Activated CD4-positive, alpha-beta T cell treated with anti-CD3 and anti-CD28 coated beads for 36 hours (primary cell): ENCODE measurements at regions not wholly inside any gene's neighbourhood (a gene's known extent, or its start where the extent isn't known, plus 50 kb on each side); places are given as distances from the start of the nearest gene placed in this dataset.

Experiments used
- ATAC-seq: fragments of 200-7000 bp; cut with Tn5 transposase; one replicate; pipeline ENCODE4 v1.10.0; 2021; ENCODE audit warnings: mild to moderate bottlenecking, moderate library complexity
- CTCF ChIA-PET: fragments of 350-600 bp; sonication (Branson Sonifier 250); formaldehyde crosslinking; loops from one replicate; lab custom pipeline; 2021; ENCODE audit warnings: antibody characterized with exemption; lab: Charles Lee
- POLR2A ChIA-PET: fragments of 350-600 bp; sonication (Branson Sonifier 250); formaldehyde crosslinking; loops from one replicate; lab custom pipeline; 2021; ENCODE audit warnings: antibody characterized with exemption, inconsistent platforms; lab: Charles Lee
- DNase-seq: peaks from one replicate; pipeline ENCODE4 v3.0.0-alpha.2; 2020
- H3K27ac Mint-ChIP-seq: one replicate; pipeline ENCODE4 v1.8.0; 2021; ENCODE audit warnings: mixed read lengths
- H3K27me3 Mint-ChIP-seq: one replicate; pipeline ENCODE4 v1.8.0; 2021; ENCODE audit warnings: mixed read lengths
- H3K36me3 Mint-ChIP-seq: one replicate; pipeline ENCODE4 v1.8.0; 2021; ENCODE audit warnings: low read depth, mixed read lengths
- H3K4me1 Mint-ChIP-seq: one replicate; pipeline ENCODE4 v1.8.0; 2021; ENCODE audit warnings: mixed read lengths
- H3K4me3 Mint-ChIP-seq: one replicate; pipeline ENCODE4 v1.8.0; 2021; ENCODE audit warnings: mild to moderate bottlenecking, moderate library complexity, mixed read lengths
- H3K9me3 Mint-ChIP-seq: one replicate; pipeline ENCODE4 v1.8.0; 2021; ENCODE audit warnings: low read depth, mixed read lengths
- intact Hi-C, 2 experiments: fragments of 100-400 bp; cut with DNase I in 1 of 2; cut with micrococcal nuclease in 1 of 2; formaldehyde crosslinking; loops; one replicate each; pipeline versions ENCODE4 v1.14.2 to v1.15.1; 2022 to 2024; cut with DNase I, micrococcal nuclease

DNA sequence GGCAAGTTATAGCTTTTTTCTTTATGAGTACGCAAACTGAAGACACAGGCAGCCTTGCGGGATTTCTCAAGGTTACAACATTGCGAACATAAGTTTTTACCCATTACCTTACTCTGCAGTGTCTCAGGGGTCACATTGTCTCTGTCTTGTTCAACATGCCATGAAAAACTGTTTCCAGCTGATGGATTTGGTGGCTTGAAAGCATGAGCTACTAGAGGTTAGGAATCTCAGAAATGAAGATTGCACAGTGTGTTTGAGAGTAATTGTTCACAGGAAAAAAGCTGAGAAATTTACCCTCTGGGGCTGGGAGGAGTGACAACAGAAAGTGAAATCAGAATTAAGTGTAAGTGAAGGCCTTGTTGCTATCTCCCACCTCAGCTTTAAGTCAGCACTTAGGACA is 568.6 kb downstream of the TAFA4 start:
- Mint-ChIP-seq H3K27ac (no peak overlapping the region), H3K4me1 (no peaks in the 10 kb centered on the region), H3K36me3 (no peaks in the 10 kb centered on the region), H3K27me3 (peaks cover 2% of the 10 kb centered on the region), H3K4me3 (no peak overlapping the region), H3K9me3 (no peaks in the 10 kb centered on the region)
- CTCF ChIA-PET, result no interaction called here
- DNase-seq (no peak), ATAC-seq (no peak)
- intact Hi-C loops, result no loop called here
- POLR2A ChIA-PET, result no interaction called here

DNA sequence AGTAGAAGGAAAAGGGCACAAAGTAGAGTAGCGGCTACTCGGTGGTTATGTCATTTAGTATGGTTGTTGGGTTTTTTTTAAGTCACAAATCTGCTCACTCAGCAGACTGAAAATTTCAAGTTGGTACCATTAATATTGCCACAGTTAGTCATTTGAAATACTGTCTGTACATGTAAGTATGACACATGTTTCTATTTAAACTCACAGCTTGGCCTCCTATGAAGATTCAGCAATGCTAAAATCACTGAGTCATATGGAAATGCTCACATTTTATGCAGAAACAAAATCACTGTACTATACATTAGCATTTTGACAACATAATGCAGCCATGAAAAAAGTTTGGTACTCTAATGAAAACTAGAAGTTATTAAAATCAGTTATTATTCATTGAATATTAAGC is 571.9 kb downstream of the TAFA4 start:
- Mint-ChIP-seq H3K27me3 (peaks cover 2% of the 10 kb centered on the region), H3K4me1 (no peaks in the 10 kb centered on the region), H3K9me3 (no peaks in the 10 kb centered on the region), H3K27ac (no peak overlapping the region), H3K36me3 (no peaks in the 10 kb centered on the region), H3K4me3 (no peak overlapping the region)
- ChIA-PET POLR2A (no interaction called here), CTCF (no interaction called here)
- ATAC-seq (no peak), DNase-seq (no peak)
- intact Hi-C loops, result no loop called here

- no peak overlapping the region for H3K27ac Mint-ChIP-seq
- ChIA-PET CTCF (interaction anchor here (0.7 kb wide), 1 partner anchor 205 kb away, joined by 3 read pairs; no protein-coding TSS in a partner anchor), POLR2A (no interaction called here)
- H3K4me1 Mint-ChIP-seq, result no peaks in the 10 kb centered on the region
- no peak for ATAC-seq
- H3K9me3 Mint-ChIP-seq, result no peaks in the 10 kb centered on the region
- no peaks in the 10 kb centered on the region for H3K27me3 Mint-ChIP-seq
- H3K36me3 Mint-ChIP-seq, result no peaks in the 10 kb centered on the region
- no peak overlapping the region for H3K4me3 Mint-ChIP-seq
- intact Hi-C loops, result no loop called here
- no peak for DNase-seq
Measured at GRCh38 chr3:68345781-68346180, 586.6 kb downstream of the TAFA4 start.

GRCh38 chr3:68342426-68342825 is 589.9 kb downstream of the TAFA4 start:
- intact Hi-C loops, result no loop called here
- H3K9me3 Mint-ChIP-seq, result no peaks in the 10 kb centered on the region
- CTCF ChIA-PET, result no interaction called here
- no peak for ATAC-seq
- H3K4me3 Mint-ChIP-seq, result no peak overlapping the region
- no peak overlapping the region for H3K27ac Mint-ChIP-seq
- DNase-seq, result no peak
- H3K4me1 Mint-ChIP-seq, result no peaks in the 10 kb centered on the region
- POLR2A ChIA-PET, result no interaction called here
- no peaks in the 10 kb centered on the region for H3K36me3 Mint-ChIP-seq
- H3K27me3 Mint-ChIP-seq, result no peaks in the 10 kb centered on the region

DNA sequence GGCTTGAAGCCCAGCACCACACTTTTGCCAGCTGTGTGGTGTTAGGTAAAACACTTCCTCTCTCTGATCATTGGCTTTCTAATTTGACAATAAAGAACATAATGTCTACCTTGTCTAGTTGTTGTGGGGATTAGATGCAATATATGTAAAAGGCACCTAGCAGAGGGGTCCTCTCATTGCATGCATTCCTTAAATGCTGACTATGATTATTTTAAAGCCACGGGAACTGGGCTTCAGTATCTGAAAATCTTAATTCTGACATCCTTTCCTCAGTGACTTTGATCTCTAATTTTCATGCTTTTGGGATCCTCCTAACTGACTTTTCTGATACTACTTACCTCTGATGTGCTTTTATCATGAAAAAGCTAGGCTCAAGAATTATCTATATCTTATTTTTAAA is 596.3 kb downstream of the TAFA4 start:
- Mint-ChIP-seq H3K4me1 (no peaks in the 10 kb centered on the region), H3K27me3 (no peaks in the 10 kb centered on the region), H3K4me3 (no peak overlapping the region), H3K9me3 (no peaks in the 10 kb centered on the region), H3K36me3 (no peaks in the 10 kb centered on the region), H3K27ac (no peak overlapping the region)
- ChIA-PET CTCF (no interaction called here), POLR2A (no interaction called here)
- ATAC-seq (no peak), DNase-seq (no peak)
- intact Hi-C loops, result no loop called here

GRCh38 chr3:68334367-68334986 is 597.9 kb downstream of the TAFA4 start:
- Mint-ChIP-seq H3K27ac (no peak overlapping the region), H3K4me3 (no peak overlapping the region), H3K9me3 (peaks cover 2% of the 10 kb centered on the region), H3K36me3 (no peaks in the 10 kb centered on the region), H3K4me1 (no peaks in the 10 kb centered on the region), H3K27me3 (no peaks in the 10 kb centered on the region)
- ATAC-seq, result no peak
- DNase-seq, result no peak
- intact Hi-C loops, result no loop called here
- CTCF ChIA-PET, result no interaction called here
- POLR2A ChIA-PET, result no interaction called here

- no peaks in the 10 kb centered on the region for H3K36me3 Mint-ChIP-seq
- no peaks in the 10 kb centered on the region for H3K27me3 Mint-ChIP-seq
- H3K9me3 Mint-ChIP-seq, result peaks cover 2% of the 10 kb centered on the region
- DNase-seq, result no peak
- no peaks in the 10 kb centered on the region for H3K4me1 Mint-ChIP-seq
- POLR2A ChIA-PET, result no interaction called here
- intact Hi-C loops, result no loop called here
- ATAC-seq, result no peak
- H3K4me3 Mint-ChIP-seq, result no peak overlapping the region
- CTCF ChIA-PET, result no interaction called here
- no peak overlapping the region for H3K27ac Mint-ChIP-seq
Measured at GRCh38 chr3:68328049-68328448, 604.3 kb downstream of the TAFA4 start.

GRCh38 chr3:68315964-68316363 is 616.4 kb downstream of the TAFA4 start:
- ATAC-seq (no peak), DNase-seq (no peak)
- no peak overlapping the region for H3K27ac Mint-ChIP-seq
- POLR2A ChIA-PET, result no interaction called here
- peaks cover 5% of the 10 kb centered on the region for H3K9me3 Mint-ChIP-seq
- H3K4me1 Mint-ChIP-seq, result no peaks in the 10 kb centered on the region
- no peaks in the 10 kb centered on the region for H3K36me3 Mint-ChIP-seq
- H3K4me3 Mint-ChIP-seq, result no peak overlapping the region
- CTCF ChIA-PET, result no interaction called here
- intact Hi-C loops, result no loop called here
- no peaks in the 10 kb centered on the region for H3K27me3 Mint-ChIP-seq

GRCh38 chr3:68315546-68315945 is 616.8 kb downstream of the TAFA4 start:
- H3K27me3 Mint-ChIP-seq, result no peaks in the 10 kb centered on the region
- DNase-seq (no peak), ATAC-seq (no peak)
- no peaks in the 10 kb centered on the region for H3K4me1 Mint-ChIP-seq
- no peaks in the 10 kb centered on the region for H3K36me3 Mint-ChIP-seq
- peaks cover 5% of the 10 kb centered on the region for H3K9me3 Mint-ChIP-seq
- ChIA-PET POLR2A (no interaction called here), CTCF (interaction anchor here (1.2 kb wide), 1 partner anchor 10 kb away, joined by 3 read pairs; no protein-coding TSS in a partner anchor)
- intact Hi-C loops, result no loop called here
- no peak overlapping the region for H3K4me3 Mint-ChIP-seq
- H3K27ac Mint-ChIP-seq, result no peak overlapping the region

- no peaks in the 10 kb centered on the region for H3K9me3 Mint-ChIP-seq
- H3K36me3 Mint-ChIP-seq, result no peaks in the 10 kb centered on the region
- H3K27me3 Mint-ChIP-seq, result no peaks in the 10 kb centered on the region
- no peaks in the 10 kb centered on the region for H3K4me1 Mint-ChIP-seq
- CTCF ChIA-PET, result interaction anchor here (1.2 kb wide), 2 partner anchors 9 to 1193 kb away, joined by 3 read pairs; no protein-coding TSS in a partner anchor
- POLR2A ChIA-PET, result no interaction called here
- no peak overlapping the region for H3K27ac Mint-ChIP-seq
- intact Hi-C loops, result no loop called here
- ATAC-seq (no peak), DNase-seq (peak; percentile 13)
- H3K4me3 Mint-ChIP-seq, result no peak overlapping the region
Measured at GRCh38 chr3:68306571-68306970, 625.8 kb downstream of the TAFA4 start.

- peaks cover 2% of the 10 kb centered on the region for H3K36me3 Mint-ChIP-seq
- intact Hi-C loops, result no loop called here
- ATAC-seq (no peak), DNase-seq (no peak)
- no peak overlapping the region for H3K27ac Mint-ChIP-seq
- H3K4me1 Mint-ChIP-seq, result no peaks in the 10 kb centered on the region
- no peak overlapping the region for H3K4me3 Mint-ChIP-seq
- no peaks in the 10 kb centered on the region for H3K27me3 Mint-ChIP-seq
- ChIA-PET CTCF (no interaction called here), POLR2A (no interaction called here)
- H3K9me3 Mint-ChIP-seq, result peaks cover 3% of the 10 kb centered on the region
Measured at GRCh38 chr3:68295457-68295856, 636.9 kb downstream of the TAFA4 start.

DNA sequence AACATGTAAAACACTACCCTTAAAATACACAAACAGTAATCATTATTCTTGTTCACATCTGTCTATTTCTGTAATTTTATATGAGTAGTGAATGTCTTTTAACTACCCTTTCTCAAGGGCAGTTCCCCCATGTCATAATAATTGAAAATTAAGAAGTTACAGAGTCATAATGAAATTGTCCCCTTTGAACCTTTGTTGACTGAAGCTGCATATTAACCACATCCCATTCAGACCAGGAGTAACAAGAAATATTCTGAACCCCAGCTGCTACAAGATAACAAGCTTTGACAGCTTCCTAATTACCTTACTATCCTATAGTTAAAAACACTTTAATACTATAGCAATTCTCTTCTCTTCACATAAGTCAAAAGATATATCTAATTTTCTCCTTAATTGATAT is 635.9 kb upstream of the SUCLG2 start:
- Mint-ChIP-seq H3K36me3 (no peaks in the 10 kb centered on the region), H3K4me3 (no peak overlapping the region), H3K27ac (no peak overlapping the region), H3K4me1 (no peaks in the 10 kb centered on the region), H3K27me3 (no peaks in the 10 kb centered on the region), H3K9me3 (no peaks in the 10 kb centered on the region)
- DNase-seq (no peak), ATAC-seq (no peak)
- CTCF ChIA-PET, result no interaction called here
- POLR2A ChIA-PET, result no interaction called here
- intact Hi-C loops, result no loop called here
